OCI-LY3 (cell line): ENCODE measurements at regions not wholly inside any gene's neighbourhood (a gene's known extent, or its start where the extent isn't known, plus 50 kb on each side); places are given as distances from the start of the nearest gene placed in this dataset.

Experiments used
- CTCF ChIP-seq: fragments of 200-600, 300-600 bp; sonication (generic); IDR thresholded peaks from 2 replicates; pipeline ENCODE4 v1.5.1; 2014; ENCODE audit warnings: antibody characterized with exemption, low read length, low read depth
- EZH2phosphoT487 ChIP-seq: fragments of 200-600 bp; shearing (Covaris generic); IDR thresholded peaks from 2 replicates; pipeline ENCODE4 v1.6.1; 2018; ENCODE audit warnings: antibody characterized with exemption, mixed run types, low read depth

GRCh38 chr5:24963611-24964010 is 318.8 kb upstream of the CDH10 start:
- TF ChIP-seq CTCF (no peak), EZH2phosphoT487 (no peak)
